HG03280 (cell line): ENCODE measurements at regions not wholly inside any gene's neighbourhood (a gene's known extent, or its start where the extent isn't known, plus 50 kb on each side); places are given as distances from the start of the nearest gene placed in this dataset.

ENCODE experiments used
- ATAC-seq: cut with Tn5 transposase; IDR thresholded peaks from one replicate; pipeline ENCODE4 v1.9.1; 2021; ENCODE audit warnings: mild to moderate bottlenecking, moderate library complexity; ENCODE audit not compliant: unreplicated experiment

GRCh38 chr10:128520211-128520815 lies 394.1 kb upstream of the MKI67 start:
- no peak for ATAC-seq

GRCh38 chr10:128522551-128523308 lies 396.5 kb upstream of the MKI67 start:
- ATAC-seq: no peak

- ATAC-seq: no peak
Observed at GRCh38 chr10:128525444-128525843, 399.2 kb upstream of the MKI67 start.

- ATAC-seq: no peak
Observed at GRCh38 chr10:128525936-128526335, 399.7 kb upstream of the MKI67 start.

GRCh38 chr10:128526791-128527375 lies 400.7 kb upstream of the MKI67 start:
- no peak for ATAC-seq

GRCh38 chr10:128527711-128528110 lies 401.5 kb upstream of the MKI67 start:
- no peak for ATAC-seq

- ATAC-seq: no peak
Observed at GRCh38 chr10:128528167-128528566, 401.9 kb upstream of the MKI67 start.

GRCh38 chr10:128528781-128529180 lies 402.6 kb upstream of the MKI67 start:
- no peak for ATAC-seq

- ATAC-seq: no peak
Observed at GRCh38 chr10:128529225-128529624, 403.0 kb upstream of the MKI67 start.

GRCh38 chr10:128530301-128530700 lies 404.1 kb upstream of the MKI67 start:
- ATAC-seq: no peak

GRCh38 chr10:128530946-128531345 lies 404.7 kb upstream of the MKI67 start:
- ATAC-seq: no peak

GRCh38 chr10:128534686-128535085 lies 408.5 kb upstream of the MKI67 start:
- ATAC-seq: no peak

GRCh38 chr10:128536259-128536658 lies 410.0 kb upstream of the MKI67 start:
- ATAC-seq: no peak

- ATAC-seq: no peak
Observed at GRCh38 chr10:128537834-128538330, 411.7 kb upstream of the MKI67 start.

- no peak for ATAC-seq
Observed at GRCh38 chr10:128538671-128539070, 412.4 kb upstream of the MKI67 start.

GRCh38 chr10:128539510-128540127 lies 413.4 kb upstream of the MKI67 start:
- ATAC-seq: no peak

- ATAC-seq: no peak
Observed at GRCh38 chr10:128540128-128540762, 414.0 kb upstream of the MKI67 start.

- ATAC-seq: no peak
Observed at GRCh38 chr10:128540781-128541761, 414.8 kb upstream of the MKI67 start.

- no peak for ATAC-seq
Observed at GRCh38 chr10:128541926-128542475, 415.8 kb upstream of the MKI67 start.

GRCh38 chr10:128542659-128543058 lies 416.4 kb upstream of the MKI67 start:
- ATAC-seq: no peak
